ENCODE measurements at regions not wholly inside any gene's neighbourhood (a gene's known extent, or its start where the extent isn't known, plus 50 kb on each side); places are given as distances from the start of the nearest gene placed in this dataset.

DNA sequence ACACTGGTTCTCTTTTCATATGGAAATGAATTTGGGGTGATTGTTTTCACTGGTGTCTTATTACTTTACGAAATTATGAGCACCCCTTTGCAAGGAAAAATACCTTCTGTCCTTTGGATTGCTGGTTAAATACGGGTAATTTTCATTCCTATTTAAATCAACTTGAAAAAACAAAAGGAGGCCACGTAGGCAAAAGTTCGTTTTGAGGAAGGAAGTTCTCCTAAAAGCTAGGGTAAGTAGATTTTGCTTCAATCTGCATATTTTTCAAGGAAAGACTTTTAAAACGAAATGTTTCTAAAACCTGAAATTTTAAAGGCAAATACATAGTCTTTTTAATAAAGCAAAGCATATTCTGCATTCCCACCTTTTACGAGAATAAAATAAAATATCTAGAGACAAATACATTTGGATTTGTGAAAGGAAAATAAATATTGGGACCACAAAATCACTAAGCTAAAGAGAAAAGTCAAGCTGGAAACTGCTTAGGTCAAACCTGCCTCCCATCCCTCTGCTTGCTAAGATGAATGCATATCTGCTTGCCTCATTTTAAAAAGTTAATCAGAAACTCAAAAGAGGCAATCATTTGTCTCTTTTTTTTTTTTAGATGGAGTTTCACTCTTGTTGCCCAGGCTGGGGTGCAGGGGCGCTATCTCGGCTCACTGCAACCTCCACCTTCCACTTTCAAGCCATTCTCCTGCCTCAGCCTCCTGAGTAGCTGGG, 70.9 kb upstream of the ETS2 start:
- peaks cover 13% of the 10 kb centered on the region for H3K4me1 Mint-ChIP-seq
- no peaks in the 10 kb centered on the region for H3K9me3 Mint-ChIP-seq
- TF ChIP-seq, protein P1, sequence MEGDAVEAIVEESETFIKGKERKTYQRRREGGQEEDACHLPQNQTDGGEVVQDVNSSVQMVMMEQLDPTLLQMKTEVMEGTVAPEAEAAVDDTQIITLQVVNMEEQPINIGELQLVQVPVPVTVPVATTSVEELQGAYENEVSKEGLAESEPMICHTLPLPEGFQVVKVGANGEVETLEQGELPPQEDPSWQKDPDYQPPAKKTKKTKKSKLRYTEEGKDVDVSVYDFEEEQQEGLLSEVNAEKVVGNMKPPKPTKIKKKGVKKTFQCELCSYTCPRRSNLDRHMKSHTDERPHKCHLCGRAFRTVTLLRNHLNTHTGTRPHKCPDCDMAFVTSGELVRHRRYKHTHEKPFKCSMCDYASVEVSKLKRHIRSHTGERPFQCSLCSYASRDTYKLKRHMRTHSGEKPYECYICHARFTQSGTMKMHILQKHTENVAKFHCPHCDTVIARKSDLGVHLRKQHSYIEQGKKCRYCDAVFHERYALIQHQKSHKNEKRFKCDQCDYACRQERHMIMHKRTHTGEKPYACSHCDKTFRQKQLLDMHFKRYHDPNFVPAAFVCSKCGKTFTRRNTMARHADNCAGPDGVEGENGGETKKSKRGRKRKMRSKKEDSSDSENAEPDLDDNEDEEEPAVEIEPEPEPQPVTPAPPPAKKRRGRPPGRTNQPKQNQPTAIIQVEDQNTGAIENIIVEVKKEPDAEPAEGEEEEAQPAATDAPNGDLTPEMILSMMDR (conservative IDR thresholded peaks at IDR 0.05), result no peak
- no peak overlapping the region for H3K4me3 Mint-ChIP-seq
- no peak overlapping the region for H3K27ac Mint-ChIP-seq (ENCODE audit: unreplicated experiment)
- DNase-seq (ENCODE audit: low read depth, low spot score), result no peak
- H3K27me3 Mint-ChIP-seq (ENCODE audit: low read depth), result peaks cover 17% of the 10 kb centered on the region
- no peaks in the 10 kb centered on the region for H3K36me3 Mint-ChIP-seq (ENCODE audit: low read depth)

DNA sequence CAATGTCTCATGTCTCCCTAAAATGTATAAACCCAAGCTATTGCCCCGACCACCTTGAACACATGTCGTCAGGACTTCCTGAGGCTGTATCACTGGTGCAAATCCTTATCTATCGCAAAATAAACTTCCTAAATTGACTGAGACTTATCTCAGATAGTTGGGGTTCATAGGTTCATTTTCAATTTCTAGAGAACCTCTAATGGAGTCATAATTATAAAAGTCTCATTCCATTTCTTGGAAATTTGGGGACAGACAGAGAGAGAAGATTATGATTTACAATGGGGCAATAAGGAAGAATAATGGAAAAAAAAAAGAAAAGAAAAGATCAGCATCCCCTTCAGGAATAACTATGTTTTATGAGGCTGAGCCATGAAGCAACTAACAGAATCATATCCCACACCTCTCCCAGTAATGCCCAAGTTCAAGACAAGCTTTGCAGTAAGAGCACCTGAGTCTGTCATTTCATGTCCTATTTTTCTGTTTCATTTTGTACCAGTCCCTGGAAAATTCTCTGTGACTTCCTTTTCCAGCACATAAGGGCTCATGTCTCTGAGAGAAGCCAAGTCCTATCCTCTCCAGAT, 70.0 kb upstream of the ETS2 start:
- H3K9me3 Mint-ChIP-seq, result no peaks in the 10 kb centered on the region
- DNase-seq (ENCODE audit: low read depth, low spot score), result no peak
- H3K36me3 Mint-ChIP-seq (ENCODE audit: low read depth), result no peaks in the 10 kb centered on the region
- peaks cover 17% of the 10 kb centered on the region for H3K27me3 Mint-ChIP-seq (ENCODE audit: low read depth)
- TF ChIP-seq, protein P1 (conservative IDR thresholded peaks at IDR 0.05), result no peak
- H3K4me3 Mint-ChIP-seq, result no peak overlapping the region
- H3K27ac Mint-ChIP-seq (ENCODE audit: unreplicated experiment), result no peak overlapping the region
- peaks cover 21% of the 10 kb centered on the region for H3K4me1 Mint-ChIP-seq

DNA sequence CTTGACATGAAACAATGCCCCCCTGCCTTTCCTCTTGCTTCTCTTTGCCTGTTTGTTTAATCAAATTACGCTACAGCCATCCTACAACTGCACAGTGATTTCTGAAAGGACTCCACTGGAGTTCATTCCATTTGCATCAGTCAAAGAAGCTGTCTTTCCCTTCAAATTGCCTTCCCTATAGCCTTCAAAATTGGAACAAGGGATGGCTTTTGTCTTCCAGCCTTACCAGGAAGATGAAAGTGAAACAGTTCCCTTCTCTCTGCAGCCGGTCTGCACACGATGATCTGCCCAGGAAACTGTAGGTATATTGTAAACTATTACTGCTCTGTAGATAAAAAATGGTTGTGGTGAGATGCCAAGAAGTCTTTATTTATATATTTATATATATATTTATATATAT, 65.6 kb upstream of the ETS2 start:
- TF ChIP-seq, protein P1 (conservative IDR thresholded peaks at IDR 0.05), result no peak
- H3K36me3 Mint-ChIP-seq (ENCODE audit: low read depth), result no peaks in the 10 kb centered on the region
- no peaks in the 10 kb centered on the region for H3K9me3 Mint-ChIP-seq
- peaks cover 21% of the 10 kb centered on the region for H3K4me1 Mint-ChIP-seq
- H3K27ac Mint-ChIP-seq (ENCODE audit: unreplicated experiment), result no peak overlapping the region
- no peak for DNase-seq (ENCODE audit: low read depth, low spot score)
- H3K4me3 Mint-ChIP-seq, result no peak overlapping the region
- H3K27me3 Mint-ChIP-seq (ENCODE audit: low read depth), result peaks cover 13% of the 10 kb centered on the region

DNA sequence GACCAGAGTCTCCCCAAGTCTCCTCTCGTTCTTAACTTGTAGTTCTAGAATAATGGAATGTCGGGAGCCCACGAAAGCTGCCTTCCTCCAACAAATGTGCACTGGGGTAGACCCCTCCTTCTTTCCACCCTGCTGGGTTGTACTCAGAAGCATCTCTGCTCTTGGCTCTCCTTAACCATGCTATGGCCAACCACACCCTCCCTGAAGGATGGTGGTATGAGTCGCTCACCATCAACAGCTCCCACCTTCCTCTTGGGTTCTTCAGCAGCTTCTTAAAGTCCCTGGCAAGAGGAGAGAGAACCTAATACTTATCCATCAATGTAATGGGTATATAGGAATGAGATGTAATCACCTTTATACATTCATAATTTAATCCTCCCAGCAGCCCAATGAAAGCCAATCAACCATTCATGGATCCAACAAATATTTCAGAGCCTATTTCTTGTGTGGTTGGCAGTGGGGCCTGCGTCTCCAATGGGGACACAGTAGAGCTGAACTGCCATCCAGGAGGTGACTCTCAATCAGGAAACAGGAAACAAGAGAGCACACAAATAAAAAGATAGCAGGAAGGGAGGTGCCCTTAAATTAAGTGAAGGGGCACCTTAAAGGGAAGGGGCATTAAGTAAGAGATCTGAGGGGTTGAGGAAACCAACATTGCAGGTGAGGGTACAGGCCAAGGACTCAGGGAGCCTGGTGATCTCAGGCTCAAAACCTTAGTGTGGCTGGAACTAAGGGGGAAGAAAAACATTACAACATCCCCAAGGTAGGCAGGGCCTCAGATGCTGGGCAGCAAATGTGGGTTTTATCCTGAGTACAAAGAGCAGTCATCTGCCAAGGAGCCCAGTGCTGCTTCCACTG, 64.4 kb upstream of the ETS2 start:
- TF ChIP-seq, protein P1 (conservative IDR thresholded peaks at IDR 0.05), result no peak
- Mint-ChIP-seq H3K4me1 (peaks cover 21% of the 10 kb centered on the region), H3K27me3 (ENCODE audit: low read depth) (peaks cover 2% of the 10 kb centered on the region), H3K4me3 (no peak overlapping the region), H3K27ac (ENCODE audit: unreplicated experiment) (peak overlapping the region; percentile 83), H3K9me3 (no peaks in the 10 kb centered on the region), H3K36me3 (ENCODE audit: low read depth) (no peaks in the 10 kb centered on the region)
- no peak for DNase-seq (ENCODE audit: low read depth, low spot score)

DNA sequence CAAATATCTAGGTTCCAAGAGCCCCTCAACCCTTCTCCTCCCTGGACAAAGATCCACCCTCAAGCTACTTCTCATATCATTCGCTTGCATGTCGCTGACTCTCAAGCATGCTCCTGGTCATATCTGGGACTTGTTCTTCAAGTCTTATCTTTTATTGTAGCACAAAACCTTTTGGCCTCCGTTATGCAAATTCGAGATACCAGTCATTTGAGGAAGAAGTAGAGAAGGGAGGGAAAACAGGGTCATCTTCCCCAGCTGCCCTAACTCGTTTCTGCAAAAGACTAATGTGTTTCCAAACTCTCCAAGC, 63.8 kb upstream of the ETS2 start:
- H3K36me3 Mint-ChIP-seq (ENCODE audit: low read depth), result no peaks in the 10 kb centered on the region
- H3K4me3 Mint-ChIP-seq, result no peak overlapping the region
- no peaks in the 10 kb centered on the region for H3K27me3 Mint-ChIP-seq (ENCODE audit: low read depth)
- H3K4me1 Mint-ChIP-seq, result peaks cover 21% of the 10 kb centered on the region
- TF ChIP-seq, protein P1 (conservative IDR thresholded peaks at IDR 0.05), result no peak
- no peak overlapping the region for H3K27ac Mint-ChIP-seq (ENCODE audit: unreplicated experiment)
- DNase-seq (ENCODE audit: low read depth, low spot score), result no peak
- no peaks in the 10 kb centered on the region for H3K9me3 Mint-ChIP-seq
